HEK293 (cell line): ENCODE measurements at regions not wholly inside any gene's neighbourhood (a gene's known extent, or its start where the extent isn't known, plus 50 kb on each side); places are given as distances from the start of the nearest gene placed in this dataset.

Source experiments
- CTCF ChIP-seq: fragments of 450-650 bp; formaldehyde crosslinking; IDR thresholded peaks from 2 replicates; pipeline ENCODE4 v1.5.1; 2016; ENCODE audit warnings: missing biosample characterization, missing genetic modification characterization
- GLI4 ChIP-seq: fragments of 450-650 bp; formaldehyde crosslinking; IDR thresholded peaks from 2 replicates; pipeline ENCODE4 v1.5.1; 2016; ENCODE audit warnings: missing biosample characterization, missing genetic modification characterization
- MEIS1 ChIP-seq: sonication (generic); formaldehyde crosslinking; IDR thresholded peaks from 2 replicates; pipeline ENCODE4 v1.8.1; 2022; ENCODE audit warnings: missing genetic modification reagents, mild to moderate bottlenecking, borderline replicate concordance
- PBX3 ChIP-seq: sonication (generic); formaldehyde crosslinking; IDR thresholded peaks from 2 replicates; pipeline ENCODE4 v1.8.1; 2022; ENCODE audit warnings: mild to moderate bottlenecking, moderate library complexity, missing genetic modification reagents
- ZNF18 ChIP-seq: fragments of 450-650 bp; formaldehyde crosslinking; IDR thresholded peaks from 2 replicates; pipeline ENCODE4 v1.5.1; 2016; ENCODE audit warnings: missing biosample characterization, missing genetic modification characterization
- ZNF211 ChIP-seq: fragments of 450-650 bp; formaldehyde crosslinking; IDR thresholded peaks from 2 replicates; pipeline ENCODE4 v1.5.1; 2016; ENCODE audit warnings: low read depth, missing biosample characterization, missing genetic modification characterization
- ZNF488 ChIP-seq: fragments of 450-650 bp; formaldehyde crosslinking; IDR thresholded peaks from 2 replicates; pipeline ENCODE4 v1.5.1; 2016; ENCODE audit warnings: missing biosample characterization, missing genetic modification characterization
- ZNF623 ChIP-seq: fragments of 450-650 bp; formaldehyde crosslinking; IDR thresholded peaks from 2 replicates; pipeline ENCODE4 v1.5.1; 2016; ENCODE audit warnings: missing biosample characterization, missing genetic modification characterization
- ZNF707 ChIP-seq: fragments of 450-650 bp; formaldehyde crosslinking; IDR thresholded peaks from 2 replicates; pipeline ENCODE4 v1.5.1; 2016; ENCODE audit warnings: missing biosample characterization, missing genetic modification characterization
- ZNF747 ChIP-seq: fragments of 450-650 bp; formaldehyde crosslinking; IDR thresholded peaks from 2 replicates; pipeline ENCODE4 v1.5.1; 2016; ENCODE audit warnings: missing biosample characterization, missing genetic modification characterization
- ZSCAN30 ChIP-seq: fragments of 450-650 bp; IDR thresholded peaks from 2 replicates; pipeline ENCODE4 v1.5.1; 2018; ENCODE audit warnings: missing biosample characterization, mild to moderate bottlenecking, missing genetic modification characterization, moderate library complexity

- TF ChIP-seq ZNF707 (tag by site-specific recombination) (no peak), ZNF488 (no peak), CTCF (no peak), PBX3 (no peak), ZNF211 (tag by site-specific recombination) (no peak), ZNF623 (tag by site-specific recombination) (no peak), ZNF18 (tag by site-specific recombination) (no peak), GLI4 (tag by site-specific recombination) (no peak), ZNF747 (no peak), MEIS1 (no peak), ZSCAN30 (tag by site-specific recombination) (no peak)
Observed at GRCh38 chr5:158553962-158554336, 545.8 kb downstream of the EBF1 start.
